ENCODE measurements at regions not wholly inside any gene's neighbourhood (a gene's known extent, or its start where the extent isn't known, plus 50 kb on each side); places are given as distances from the start of the nearest gene placed in this dataset.

GRCh38 chr1:118494998-118495397, 310.0 kb upstream of the SPAG17 start:
- Histone ChIP-seq H3K4me2 (ENCODE audit: control insufficient read depth, extremely low read depth, insufficient read depth, low read depth, low read length) (no peak overlapping the region), H3K27ac (ENCODE audit: control insufficient read depth, insufficient read depth, low read length) (no peak overlapping the region), H3K9me1 (ENCODE audit: control insufficient read depth, extremely low read depth, insufficient read depth, low read length) (no peaks in the 10 kb centered on the region), H3K9me3 (ENCODE audit: control insufficient read depth, low read depth, low read length) (no peaks in the 10 kb centered on the region), H2AFZ (ENCODE audit: control insufficient read depth, low read length) (no peak overlapping the region), H3K4me3 (ENCODE audit: control insufficient read depth in 2 of 3, extremely low read depth in 1 of 3, insufficient read depth in 2 of 3, low read depth in 1 of 3, low read length in 3 of 3) (no peak overlapping the region), H3K36me3 (ENCODE audit: control insufficient read depth in 2 of 2, extremely low read depth in 1 of 2, insufficient read depth in 2 of 2, low read length in 2 of 2) (no peaks in the 10 kb centered on the region), H3K27me3 (ENCODE audit: control insufficient read depth, extremely low read depth, insufficient read depth, low read length) (no peaks in the 10 kb centered on the region), H3K79me2 (ENCODE audit: control insufficient read depth, insufficient read depth, low read length) (no peaks in the 10 kb centered on the region), H3K9ac (ENCODE audit: control insufficient read depth, extremely low read depth, insufficient read depth, low read length) (no peak overlapping the region), H4K20me1 (ENCODE audit: control insufficient read depth, extremely low read depth, insufficient read depth, low read length) (no peaks in the 10 kb centered on the region), H3K4me1 (ENCODE audit: control insufficient read depth, extremely low read depth, insufficient read depth, low read length) (no peaks in the 10 kb centered on the region)
- no peak for TF ChIP-seq EZH2 (IDR thresholded peaks at IDR 0.05; ENCODE audit: low read length)
- TF ChIP-seq CTCF (optimal IDR thresholded peaks at IDR 0.05 in 1 of 3, IDR thresholded peaks at IDR 0.05 in 1 of 3, conservative IDR thresholded peaks at IDR 0.05 in 1 of 3; ENCODE audit: extremely low read depth in 1 of 3, insufficient read depth in 2 of 3, low read length in 3 of 3): no peak
- no peak for FAIRE-seq
- dilution Hi-C loops (cut with MboI; ENCODE audit: extremely low pct_ligation_motif_present, low sequenced_read_pairs): no loop called here
- DNase-seq (ENCODE audit: low read depth, low spot score): no peak

GRCh38 chr1:118488787-118489186, 303.8 kb upstream of the SPAG17 start:
- Histone ChIP-seq H3K4me3 (ENCODE audit: control insufficient read depth in 2 of 3, extremely low read depth in 1 of 3, insufficient read depth in 2 of 3, low read depth in 1 of 3, low read length in 3 of 3) (no peak overlapping the region), H3K27ac (ENCODE audit: control insufficient read depth, insufficient read depth, low read length) (no peak overlapping the region), H3K79me2 (ENCODE audit: control insufficient read depth, insufficient read depth, low read length) (no peaks in the 10 kb centered on the region), H2AFZ (ENCODE audit: control insufficient read depth, low read length) (no peak overlapping the region), H3K9me3 (ENCODE audit: control insufficient read depth, low read depth, low read length) (no peaks in the 10 kb centered on the region), H3K27me3 (ENCODE audit: control insufficient read depth, extremely low read depth, insufficient read depth, low read length) (no peaks in the 10 kb centered on the region), H3K9me1 (ENCODE audit: control insufficient read depth, extremely low read depth, insufficient read depth, low read length) (no peaks in the 10 kb centered on the region), H3K4me1 (ENCODE audit: control insufficient read depth, extremely low read depth, insufficient read depth, low read length) (peaks cover 13% of the 10 kb centered on the region), H4K20me1 (ENCODE audit: control insufficient read depth, extremely low read depth, insufficient read depth, low read length) (no peaks in the 10 kb centered on the region), H3K4me2 (ENCODE audit: control insufficient read depth, extremely low read depth, insufficient read depth, low read depth, low read length) (no peak overlapping the region), H3K36me3 (ENCODE audit: control insufficient read depth in 2 of 2, extremely low read depth in 1 of 2, insufficient read depth in 2 of 2, low read length in 2 of 2) (no peaks in the 10 kb centered on the region), H3K9ac (ENCODE audit: control insufficient read depth, extremely low read depth, insufficient read depth, low read length) (no peak overlapping the region)
- dilution Hi-C loops (cut with MboI; ENCODE audit: extremely low pct_ligation_motif_present, low sequenced_read_pairs): no loop called here
- DNase-seq (ENCODE audit: low read depth, low spot score) (no peak), FAIRE-seq (no peak)
- no peak for TF ChIP-seq EZH2 (IDR thresholded peaks at IDR 0.05; ENCODE audit: low read length)
- TF ChIP-seq CTCF (optimal IDR thresholded peaks at IDR 0.05 in 1 of 3, IDR thresholded peaks at IDR 0.05 in 1 of 3, conservative IDR thresholded peaks at IDR 0.05 in 1 of 3; ENCODE audit: extremely low read depth in 1 of 3, insufficient read depth in 2 of 3, low read length in 3 of 3): no peak
